ENCODE measurements at regions not wholly inside any gene's neighbourhood (a gene's known extent, or its start where the extent isn't known, plus 50 kb on each side); places are given as distances from the start of the nearest gene placed in this dataset.

DNA sequence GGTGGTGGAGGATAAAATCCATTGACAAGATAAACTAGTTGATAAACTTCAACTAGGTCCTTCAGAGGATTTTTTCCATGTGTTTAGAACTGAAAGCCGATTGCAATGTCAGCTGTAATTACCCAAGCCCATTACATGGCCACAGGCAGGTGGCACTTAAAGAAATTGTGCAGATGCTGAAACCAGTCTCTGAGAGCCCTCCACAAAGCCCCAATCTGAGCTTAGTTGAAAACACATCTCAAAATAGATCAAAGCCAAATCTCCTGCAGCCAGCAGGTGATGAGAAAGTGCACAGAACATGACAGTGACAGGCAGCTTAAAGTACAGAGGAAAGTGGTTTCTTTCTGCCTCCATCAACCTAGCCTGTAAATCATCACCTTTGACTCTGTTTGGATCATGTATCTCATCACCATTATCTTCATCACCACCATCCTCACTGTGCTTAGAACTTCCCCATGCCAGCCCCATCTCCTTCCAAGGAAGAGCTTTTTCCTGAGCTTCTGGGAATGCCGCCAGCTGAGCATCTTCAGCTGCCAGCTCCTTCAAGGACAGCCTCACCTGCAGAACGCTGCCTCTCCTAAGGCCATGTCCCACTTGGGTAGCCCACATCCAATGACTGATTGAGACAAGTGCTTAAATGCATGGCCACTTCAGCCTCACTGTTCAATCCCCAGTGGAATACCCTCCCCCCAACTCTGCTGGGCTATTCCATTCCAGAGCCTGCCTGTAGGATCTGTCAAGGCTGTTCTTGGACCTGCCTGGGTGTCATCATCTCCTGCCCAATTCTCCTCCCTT lies 219.5 kb upstream of the TMEM132C start:
- Histone ChIP-seq H3K27ac (ENCODE audit: low read depth in 2 of 2, low read length in 2 of 2) (no peak overlapping the region), H3K4me3 (ENCODE audit: low read length in 2 of 2) (no peak overlapping the region), H3K36me3 (ENCODE audit: control insufficient read depth in 2 of 2, insufficient read depth in 2 of 2, low read length in 2 of 2) (no peaks in the 10 kb centered on the region), H3K27me3 (ENCODE audit: control insufficient read depth in 2 of 2, insufficient read depth in 2 of 2, low read length in 2 of 2) (no peaks in the 10 kb centered on the region), H3K9me3 (ENCODE audit: control insufficient read depth in 2 of 2, low read length in 2 of 2) (no peaks in the 10 kb centered on the region), H3K4me1 (ENCODE audit: control insufficient read depth in 2 of 2, insufficient read depth in 2 of 2, low read length in 2 of 2) (no peaks in the 10 kb centered on the region), H3K9ac (ENCODE audit: low read depth in 1 of 2, low read length in 2 of 2) (no peak overlapping the region)

DNA sequence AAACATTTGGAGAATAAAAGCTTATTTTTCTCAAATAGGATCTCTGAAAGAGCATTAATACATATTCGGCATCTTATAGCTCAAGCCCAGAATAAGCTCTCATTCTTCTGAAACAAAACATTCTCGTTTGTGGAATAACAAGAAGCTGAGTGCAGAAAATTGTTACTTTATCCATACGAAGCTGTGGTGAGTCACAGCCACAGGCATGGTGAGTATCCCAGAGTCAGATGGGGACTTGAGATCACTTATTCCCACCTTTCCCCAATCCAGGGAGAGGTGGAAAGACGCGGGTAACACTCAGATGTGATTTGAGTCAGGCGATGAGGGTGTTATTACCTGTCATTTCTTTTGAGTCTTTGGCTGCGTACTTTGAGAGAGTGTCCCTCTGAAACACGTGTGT lies 214.6 kb upstream of the TMEM132C start:
- Histone ChIP-seq H3K36me3 (ENCODE audit: control insufficient read depth in 2 of 2, insufficient read depth in 2 of 2, low read length in 2 of 2) (no peaks in the 10 kb centered on the region), H3K27me3 (ENCODE audit: control insufficient read depth in 2 of 2, insufficient read depth in 2 of 2, low read length in 2 of 2) (no peaks in the 10 kb centered on the region), H3K9ac (ENCODE audit: low read depth in 1 of 2, low read length in 2 of 2) (no peak overlapping the region), H3K4me1 (ENCODE audit: control insufficient read depth in 2 of 2, insufficient read depth in 2 of 2, low read length in 2 of 2) (no peaks in the 10 kb centered on the region), H3K27ac (ENCODE audit: low read depth in 2 of 2, low read length in 2 of 2) (no peak overlapping the region), H3K4me3 (ENCODE audit: low read length in 2 of 2) (no peak overlapping the region), H3K9me3 (ENCODE audit: control insufficient read depth in 2 of 2, low read length in 2 of 2) (no peaks in the 10 kb centered on the region)

DNA sequence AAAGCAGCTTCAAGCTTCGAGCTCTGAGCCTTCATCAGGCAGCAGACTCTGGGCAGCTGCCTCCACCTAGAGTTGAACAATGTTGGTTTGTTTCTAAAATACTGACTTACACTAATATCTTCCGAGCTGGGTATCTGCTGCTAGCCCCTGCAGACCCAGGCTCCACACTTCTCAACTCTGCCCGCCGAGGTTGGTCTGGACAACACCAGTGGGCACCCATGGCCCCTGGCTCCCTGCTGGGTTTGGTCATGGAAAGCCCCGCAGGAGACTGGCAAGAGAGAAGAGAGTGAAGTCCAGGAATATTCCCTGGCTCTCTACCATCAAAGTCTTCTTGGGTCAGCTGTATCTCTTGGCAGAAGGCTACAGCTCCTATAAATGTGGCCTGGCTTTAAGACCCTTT lies 214.2 kb upstream of the TMEM132C start:
- Histone ChIP-seq H3K9me3 (ENCODE audit: control insufficient read depth in 2 of 2, low read length in 2 of 2) (no peaks in the 10 kb centered on the region), H3K4me1 (ENCODE audit: control insufficient read depth in 2 of 2, insufficient read depth in 2 of 2, low read length in 2 of 2) (no peaks in the 10 kb centered on the region), H3K27ac (ENCODE audit: low read depth in 2 of 2, low read length in 2 of 2) (no peak overlapping the region), H3K36me3 (ENCODE audit: control insufficient read depth in 2 of 2, insufficient read depth in 2 of 2, low read length in 2 of 2) (no peaks in the 10 kb centered on the region), H3K4me3 (ENCODE audit: low read length in 2 of 2) (no peak overlapping the region), H3K27me3 (ENCODE audit: control insufficient read depth in 2 of 2, insufficient read depth in 2 of 2, low read length in 2 of 2) (no peaks in the 10 kb centered on the region), H3K9ac (ENCODE audit: low read depth in 1 of 2, low read length in 2 of 2) (no peak overlapping the region)

DNA sequence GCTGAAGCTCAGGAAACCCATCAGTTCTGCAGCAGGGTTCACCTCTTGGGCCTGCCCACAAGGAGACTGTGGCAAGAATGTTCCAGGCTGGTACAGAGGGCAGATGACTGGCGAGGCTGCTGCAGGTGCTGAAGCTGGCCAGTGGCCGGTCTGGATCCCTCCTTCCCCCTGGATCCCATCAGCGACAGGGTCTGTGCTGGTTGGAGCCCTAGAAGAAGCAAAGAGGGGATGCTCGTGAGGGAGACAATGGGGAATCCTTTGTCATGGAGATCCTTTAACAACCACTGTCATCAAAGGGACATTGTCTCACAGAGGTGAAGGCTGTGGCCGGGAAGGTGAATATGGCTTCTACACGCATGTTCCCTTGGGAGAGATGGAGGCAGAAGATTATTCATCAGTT lies 211.4 kb upstream of the TMEM132C start:
- H3K9me3 ChIP-seq (ENCODE audit: control insufficient read depth in 2 of 2, low read length in 2 of 2): no peaks in the 10 kb centered on the region
- no peak overlapping the region for H3K9ac ChIP-seq (ENCODE audit: low read depth in 1 of 2, low read length in 2 of 2)
- H3K27ac ChIP-seq (ENCODE audit: low read depth in 2 of 2, low read length in 2 of 2): no peak overlapping the region
- H3K36me3 ChIP-seq (ENCODE audit: control insufficient read depth in 2 of 2, insufficient read depth in 2 of 2, low read length in 2 of 2): no peaks in the 10 kb centered on the region
- H3K4me1 ChIP-seq (ENCODE audit: control insufficient read depth in 2 of 2, insufficient read depth in 2 of 2, low read length in 2 of 2): no peaks in the 10 kb centered on the region
- H3K27me3 ChIP-seq (ENCODE audit: control insufficient read depth in 2 of 2, insufficient read depth in 2 of 2, low read length in 2 of 2): no peaks in the 10 kb centered on the region
- no peak overlapping the region for H3K4me3 ChIP-seq (ENCODE audit: low read length in 2 of 2)

DNA sequence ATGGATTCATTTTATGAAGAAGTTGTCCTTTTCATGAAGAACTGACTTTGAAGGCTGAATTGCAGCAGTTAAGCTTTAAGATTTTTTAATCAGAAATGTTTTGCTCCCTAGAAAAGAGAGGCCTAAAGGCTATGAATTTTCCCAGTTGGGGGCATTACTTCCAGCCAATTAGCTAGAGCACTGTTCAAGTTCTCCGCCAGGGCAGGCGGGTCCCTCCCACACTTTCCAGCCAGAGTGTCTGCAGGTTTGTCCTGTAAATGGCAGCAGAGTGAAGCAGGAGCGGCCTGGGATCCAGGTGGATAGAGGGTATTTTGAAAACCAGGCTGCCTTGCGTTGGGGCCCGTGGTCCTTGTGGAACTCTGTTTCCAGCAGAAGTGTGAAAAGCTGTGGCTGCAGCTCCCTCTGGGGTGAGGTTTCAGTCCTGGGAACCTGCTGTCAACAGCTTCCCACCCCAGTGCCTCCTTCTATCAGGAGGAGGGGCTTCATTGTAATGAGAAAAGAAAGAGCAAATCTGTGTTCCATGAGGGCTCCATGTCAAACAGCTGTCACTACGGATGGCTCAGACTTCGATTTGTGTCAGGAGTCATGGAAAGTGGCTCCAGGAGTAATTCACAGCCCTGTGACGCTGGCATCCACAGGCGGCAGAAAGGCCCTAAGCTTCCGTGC lies 210.7 kb upstream of the TMEM132C start:
- H3K27ac ChIP-seq (ENCODE audit: low read depth in 2 of 2, low read length in 2 of 2): no peak overlapping the region
- no peak overlapping the region for H3K9ac ChIP-seq (ENCODE audit: low read depth in 1 of 2, low read length in 2 of 2)
- no peaks in the 10 kb centered on the region for H3K36me3 ChIP-seq (ENCODE audit: control insufficient read depth in 2 of 2, insufficient read depth in 2 of 2, low read length in 2 of 2)
- no peaks in the 10 kb centered on the region for H3K9me3 ChIP-seq (ENCODE audit: control insufficient read depth in 2 of 2, low read length in 2 of 2)
- no peak overlapping the region for H3K4me3 ChIP-seq (ENCODE audit: low read length in 2 of 2)
- no peaks in the 10 kb centered on the region for H3K4me1 ChIP-seq (ENCODE audit: control insufficient read depth in 2 of 2, insufficient read depth in 2 of 2, low read length in 2 of 2)
- no peaks in the 10 kb centered on the region for H3K27me3 ChIP-seq (ENCODE audit: control insufficient read depth in 2 of 2, insufficient read depth in 2 of 2, low read length in 2 of 2)

DNA sequence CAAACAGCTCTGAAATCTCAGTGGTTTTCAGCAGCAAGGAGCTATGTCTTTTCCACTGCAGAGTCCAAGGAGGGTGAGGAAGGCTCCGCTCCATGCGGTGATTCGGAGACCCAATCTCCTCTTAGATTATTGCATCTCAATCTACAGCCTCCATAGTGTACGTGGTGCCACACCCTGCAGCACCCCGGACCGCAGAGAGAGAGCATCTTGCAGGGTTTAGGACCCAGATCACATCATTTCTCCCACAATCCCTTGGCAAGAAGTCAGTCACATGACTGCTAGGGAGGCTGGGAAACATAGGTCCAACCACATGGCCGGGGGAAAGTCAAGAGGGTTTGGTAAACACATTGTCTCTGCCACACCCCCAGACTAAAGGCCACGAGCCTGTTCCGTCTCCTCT lies 209.4 kb upstream of the TMEM132C start:
- no peaks in the 10 kb centered on the region for H3K27me3 ChIP-seq (ENCODE audit: control insufficient read depth in 2 of 2, insufficient read depth in 2 of 2, low read length in 2 of 2)

DNA sequence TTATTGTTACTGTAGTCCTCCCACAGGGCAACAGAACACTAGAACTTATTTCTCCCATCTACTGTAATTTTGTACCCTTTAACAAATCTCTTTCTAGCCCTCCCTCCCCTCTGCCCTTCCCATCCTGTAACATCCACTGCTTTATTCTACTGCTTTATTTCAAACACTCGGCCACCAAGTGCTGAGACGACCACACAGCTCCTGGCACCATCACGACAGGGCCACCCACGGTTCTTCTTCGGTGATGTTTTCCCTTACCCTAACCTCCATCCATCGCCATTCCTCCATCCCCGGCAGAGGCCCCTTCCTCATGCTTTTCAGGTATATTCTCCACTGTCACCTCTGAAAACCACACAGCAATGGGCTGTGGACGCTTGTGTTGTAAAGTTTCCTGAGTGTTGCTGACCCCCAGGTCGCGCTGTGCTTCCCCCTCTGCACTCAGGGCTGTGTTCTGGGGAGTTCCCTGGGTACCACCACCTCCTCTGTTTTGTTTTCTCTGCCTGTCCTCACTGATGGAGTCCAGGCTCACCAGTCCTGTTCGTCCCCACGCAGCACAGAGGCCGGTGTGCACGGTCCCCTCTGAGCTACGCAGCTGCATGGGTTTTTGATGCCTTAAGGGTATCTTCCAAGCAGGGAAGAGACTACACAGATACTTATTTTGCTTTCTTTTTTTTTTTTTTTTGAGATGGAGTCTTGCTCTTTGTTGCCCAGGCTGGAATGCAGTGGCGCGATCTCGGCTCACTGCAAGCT lies 207.2 kb upstream of the TMEM132C start:
- no peak overlapping the region for H3K27ac ChIP-seq (ENCODE audit: low read depth in 2 of 2, low read length in 2 of 2)
- H3K4me3 ChIP-seq (ENCODE audit: low read length in 2 of 2): no peak overlapping the region
- H3K9me3 ChIP-seq (ENCODE audit: control insufficient read depth in 2 of 2, low read length in 2 of 2): no peaks in the 10 kb centered on the region
- H3K27me3 ChIP-seq (ENCODE audit: control insufficient read depth in 2 of 2, insufficient read depth in 2 of 2, low read length in 2 of 2): no peaks in the 10 kb centered on the region
- no peak overlapping the region for H3K9ac ChIP-seq (ENCODE audit: low read depth in 1 of 2, low read length in 2 of 2)
- H3K4me1 ChIP-seq (ENCODE audit: control insufficient read depth in 2 of 2, insufficient read depth in 2 of 2, low read length in 2 of 2): no peaks in the 10 kb centered on the region
- no peaks in the 10 kb centered on the region for H3K36me3 ChIP-seq (ENCODE audit: control insufficient read depth in 2 of 2, insufficient read depth in 2 of 2, low read length in 2 of 2)

More for the DNA sequence above, 209.4 kb upstream of the TMEM132C start:
- H3K4me3 ChIP-seq (ENCODE audit: low read length in 2 of 2): no peak overlapping the region
- H3K4me1 ChIP-seq (ENCODE audit: control insufficient read depth in 2 of 2, insufficient read depth in 2 of 2, low read length in 2 of 2): no peaks in the 10 kb centered on the region
- no peaks in the 10 kb centered on the region for H3K36me3 ChIP-seq (ENCODE audit: control insufficient read depth in 2 of 2, insufficient read depth in 2 of 2, low read length in 2 of 2)
- H3K27ac ChIP-seq (ENCODE audit: low read depth in 2 of 2, low read length in 2 of 2): no peak overlapping the region
- H3K9ac ChIP-seq (ENCODE audit: low read depth in 1 of 2, low read length in 2 of 2): no peak overlapping the region
- no peaks in the 10 kb centered on the region for H3K9me3 ChIP-seq (ENCODE audit: control insufficient read depth in 2 of 2, low read length in 2 of 2)

DNA sequence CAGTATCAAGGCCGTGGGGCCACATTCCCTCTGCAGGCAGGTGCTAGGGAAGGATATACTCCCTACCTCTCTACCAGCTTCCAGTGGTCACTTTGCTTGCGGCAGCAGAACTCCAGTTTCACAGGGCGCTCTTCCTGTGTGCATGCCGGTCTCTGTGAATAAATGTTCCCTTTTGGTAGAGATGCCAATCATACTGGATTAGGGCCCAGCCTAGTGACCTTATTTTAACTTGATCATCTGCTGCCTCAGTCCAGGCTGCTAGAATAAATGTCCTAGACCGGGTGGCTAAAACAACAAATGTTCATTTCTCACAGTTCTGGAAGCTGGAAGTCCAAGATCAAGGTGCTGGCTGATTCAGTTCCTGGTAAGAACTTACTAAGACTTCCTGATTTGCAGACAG lies 198.8 kb upstream of the TMEM132C start:
- Histone ChIP-seq H3K36me3 (ENCODE audit: control insufficient read depth in 2 of 2, insufficient read depth in 2 of 2, low read length in 2 of 2) (no peaks in the 10 kb centered on the region), H3K4me1 (ENCODE audit: control insufficient read depth in 2 of 2, insufficient read depth in 2 of 2, low read length in 2 of 2) (no peaks in the 10 kb centered on the region), H3K27me3 (ENCODE audit: control insufficient read depth in 2 of 2, insufficient read depth in 2 of 2, low read length in 2 of 2) (no peaks in the 10 kb centered on the region), H3K9me3 (ENCODE audit: control insufficient read depth in 2 of 2, low read length in 2 of 2) (no peaks in the 10 kb centered on the region), H3K27ac (ENCODE audit: low read depth in 2 of 2, low read length in 2 of 2) (no peak overlapping the region), H3K9ac (ENCODE audit: low read depth in 1 of 2, low read length in 2 of 2) (no peak overlapping the region), H3K4me3 (ENCODE audit: low read length in 2 of 2) (no peak overlapping the region)

DNA sequence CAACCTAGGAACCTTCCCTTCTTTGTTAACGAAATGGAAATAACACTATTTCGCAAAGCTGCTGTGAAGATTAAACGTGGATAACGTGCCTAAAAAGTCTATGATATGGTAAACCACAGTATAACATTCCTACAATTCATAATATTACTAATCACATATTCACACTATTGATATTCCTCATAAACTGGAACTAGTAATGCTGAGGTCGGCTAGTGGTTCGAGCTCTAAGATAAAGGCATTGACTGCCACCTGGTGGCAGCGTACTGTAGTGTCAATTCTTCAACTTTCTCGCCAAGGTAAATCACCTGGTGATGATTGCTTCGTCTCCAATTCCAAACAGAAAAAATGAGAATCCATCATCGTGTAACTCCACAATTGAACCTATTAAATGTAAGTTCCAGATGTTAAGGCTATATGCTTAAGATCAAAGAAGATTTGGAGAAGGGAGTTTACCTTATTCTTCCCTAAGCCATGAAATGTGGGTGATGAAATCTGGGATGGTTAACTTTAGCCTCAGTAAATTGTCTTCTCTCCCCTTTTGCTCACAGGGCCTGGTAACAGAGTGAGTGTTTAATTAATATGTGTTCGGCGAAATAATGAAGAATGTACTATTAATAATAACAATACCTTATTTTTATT lies 197.5 kb upstream of the TMEM132C start:
- H3K27me3 ChIP-seq (ENCODE audit: control insufficient read depth in 2 of 2, insufficient read depth in 2 of 2, low read length in 2 of 2): no peaks in the 10 kb centered on the region
- no peak overlapping the region for H3K9ac ChIP-seq (ENCODE audit: low read depth in 1 of 2, low read length in 2 of 2)
- no peaks in the 10 kb centered on the region for H3K36me3 ChIP-seq (ENCODE audit: control insufficient read depth in 2 of 2, insufficient read depth in 2 of 2, low read length in 2 of 2)
- H3K27ac ChIP-seq (ENCODE audit: low read depth in 2 of 2, low read length in 2 of 2): no peak overlapping the region
- no peak overlapping the region for H3K4me3 ChIP-seq (ENCODE audit: low read length in 2 of 2)
- no peaks in the 10 kb centered on the region for H3K9me3 ChIP-seq (ENCODE audit: control insufficient read depth in 2 of 2, low read length in 2 of 2)
- no peaks in the 10 kb centered on the region for H3K4me1 ChIP-seq (ENCODE audit: control insufficient read depth in 2 of 2, insufficient read depth in 2 of 2, low read length in 2 of 2)

DNA sequence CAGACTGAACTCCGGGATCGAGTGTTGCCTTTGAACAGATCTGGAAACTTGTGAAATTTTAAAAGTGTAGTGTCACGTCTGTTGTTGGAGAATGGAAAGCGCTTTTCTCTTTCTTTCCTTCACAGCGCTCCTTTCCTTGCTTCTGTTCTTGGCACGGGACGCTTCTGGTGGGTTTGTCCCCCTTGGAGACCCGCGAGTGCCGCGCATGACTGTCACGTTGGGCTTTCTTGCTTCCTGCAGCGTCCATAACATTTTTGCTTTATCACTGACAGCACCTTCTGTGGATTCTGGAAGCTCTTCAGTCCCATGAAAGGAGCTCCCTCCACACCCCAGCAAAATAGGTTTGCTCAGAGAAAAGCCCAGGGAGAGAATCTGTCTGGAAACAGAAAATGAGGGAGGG lies 193.0 kb upstream of the TMEM132C start:
- no peak overlapping the region for H3K27ac ChIP-seq (ENCODE audit: low read depth in 2 of 2, low read length in 2 of 2)
- H3K4me3 ChIP-seq (ENCODE audit: low read length in 2 of 2): no peak overlapping the region
- no peaks in the 10 kb centered on the region for H3K4me1 ChIP-seq (ENCODE audit: control insufficient read depth in 2 of 2, insufficient read depth in 2 of 2, low read length in 2 of 2)
- no peaks in the 10 kb centered on the region for H3K9me3 ChIP-seq (ENCODE audit: control insufficient read depth in 2 of 2, low read length in 2 of 2)
- no peak overlapping the region for H3K9ac ChIP-seq (ENCODE audit: low read depth in 1 of 2, low read length in 2 of 2)
- no peaks in the 10 kb centered on the region for H3K36me3 ChIP-seq (ENCODE audit: control insufficient read depth in 2 of 2, insufficient read depth in 2 of 2, low read length in 2 of 2)
- H3K27me3 ChIP-seq (ENCODE audit: control insufficient read depth in 2 of 2, insufficient read depth in 2 of 2, low read length in 2 of 2): no peaks in the 10 kb centered on the region
